ENCODE measurements at regions not wholly inside any gene's neighbourhood (a gene's known extent, or its start where the extent isn't known, plus 50 kb on each side); places are given as distances from the start of the nearest gene placed in this dataset.

DNA sequence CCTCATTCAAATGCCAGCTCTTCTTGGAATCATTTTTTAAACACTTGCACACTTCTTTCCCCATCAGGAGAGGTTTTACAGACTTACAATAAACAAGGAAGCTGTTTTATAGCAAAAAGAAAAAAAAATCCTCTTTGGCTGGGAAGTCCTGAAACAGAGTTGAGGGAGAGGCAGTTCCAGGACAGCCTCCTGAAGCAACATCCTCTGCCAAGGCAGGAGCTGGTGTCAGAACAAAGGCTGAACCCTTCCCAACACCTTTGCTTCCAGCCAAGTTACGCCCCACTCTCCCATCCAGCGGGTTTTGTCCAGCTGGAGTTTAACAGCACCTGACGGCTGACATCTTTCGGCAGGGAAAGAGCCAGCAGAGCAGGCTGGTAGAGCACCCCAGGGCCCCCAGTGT is 287.8 kb downstream of the RRAGC start:
- Histone ChIP-seq H3K27ac (ENCODE audit: low read depth, low read length) (no peak overlapping the region), H3K79me2 (ENCODE audit: insufficient read depth, low read length) (no peaks in the 10 kb centered on the region), H2AFZ (ENCODE audit: low read depth, low read length, poor library complexity, severe bottlenecking) (no peak overlapping the region), H3K9me2 (ENCODE audit: insufficient read depth) (no peaks in the 10 kb centered on the region), H3K4me3 (replicated peaks in 1 of 2; ENCODE audit: low read depth in 1 of 2, low read length in 2 of 2) (no peak overlapping the region), H3K4me1 (ENCODE audit: control insufficient read depth in 1 of 2, insufficient read depth in 2 of 2, low read length in 2 of 2) (peaks cover 0 to 6% of the 10 kb centered on the region in 2 experiments; a peak in 1 of 4 replicates), H3K4me2 (ENCODE audit: low read length) (no peak overlapping the region), H3K27me3 (ENCODE audit: insufficient read depth, low read length) (no peaks in the 10 kb centered on the region), H3K9ac (ENCODE audit: low read length) (no peak overlapping the region), H3K9me3 (ENCODE audit: control insufficient read depth in 1 of 2, insufficient read depth in 1 of 2, low read depth in 1 of 2, low read length in 2 of 2) (no peaks in the 10 kb centered on the region), H4K20me1 (ENCODE audit: insufficient read depth) (no peaks in the 10 kb centered on the region), H3K36me3 (ENCODE audit: control insufficient read depth in 1 of 2, insufficient read depth in 2 of 2, low read length in 2 of 2) (no peaks in the 10 kb centered on the region)
- RAD21 ChIA-PET (ENCODE audit: low non-redundant PET in 1 of 2, low total read pairs in 2 of 2, uncharacterized antibody in 2 of 2, unreplicated experiment in 2 of 2), result no interaction called here
- intact Hi-C loops (cut with micrococcal nuclease), result no loop called here
- BruUV-seq (replicated peaks), result no TSS peak
- POLR2A ChIA-PET, result no interaction called here
- TF ChIP-seq EZH2phosphoT487 (IDR thresholded peaks at IDR 0.05; ENCODE audit: borderline replicate concordance), result no peak
- TF ChIP-seq EZH2 (IDR thresholded peaks at IDR 0.05), result no peak
- no peak for TF ChIP-seq SRF (IDR thresholded peaks at IDR 0.05; ENCODE audit: low read depth)
- no peak for TF ChIP-seq JUND (IDR thresholded peaks at IDR 0.05)
- no peak for TF ChIP-seq YY1 (IDR thresholded peaks at IDR 0.05; ENCODE audit: extremely low read depth, insufficient replicate concordance, low read depth, low read length)
- TF ChIP-seq ZNF274 (IDR thresholded peaks at IDR 0.05; ENCODE audit: low read depth, low read length), result no peak
- TF ChIP-seq TCF7L2 (IDR thresholded peaks at IDR 0.05; ENCODE audit: borderline replicate concordance, extremely low read depth, insufficient read depth, insufficient read length), result no peak
- TF ChIP-seq, protein P1, sequence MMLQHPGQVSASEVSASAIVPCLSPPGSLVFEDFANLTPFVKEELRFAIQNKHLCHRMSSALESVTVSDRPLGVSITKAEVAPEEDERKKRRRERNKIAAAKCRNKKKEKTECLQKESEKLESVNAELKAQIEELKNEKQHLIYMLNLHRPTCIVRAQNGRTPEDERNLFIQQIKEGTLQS (IDR thresholded peaks at IDR 0.05), result no peak
- TF ChIP-seq POLR2A (IDR thresholded peaks at IDR 0.05; ENCODE audit: borderline replicate concordance, extremely low read depth, insufficient read depth, insufficient read length), result no peak
- no peak for TF ChIP-seq FOSL1 (IDR thresholded peaks at IDR 0.05; ENCODE audit: low read depth)
- no peak for TF ChIP-seq SIN3A (IDR thresholded peaks at IDR 0.05; ENCODE audit: low read depth)
- TF ChIP-seq, protein P2, sequence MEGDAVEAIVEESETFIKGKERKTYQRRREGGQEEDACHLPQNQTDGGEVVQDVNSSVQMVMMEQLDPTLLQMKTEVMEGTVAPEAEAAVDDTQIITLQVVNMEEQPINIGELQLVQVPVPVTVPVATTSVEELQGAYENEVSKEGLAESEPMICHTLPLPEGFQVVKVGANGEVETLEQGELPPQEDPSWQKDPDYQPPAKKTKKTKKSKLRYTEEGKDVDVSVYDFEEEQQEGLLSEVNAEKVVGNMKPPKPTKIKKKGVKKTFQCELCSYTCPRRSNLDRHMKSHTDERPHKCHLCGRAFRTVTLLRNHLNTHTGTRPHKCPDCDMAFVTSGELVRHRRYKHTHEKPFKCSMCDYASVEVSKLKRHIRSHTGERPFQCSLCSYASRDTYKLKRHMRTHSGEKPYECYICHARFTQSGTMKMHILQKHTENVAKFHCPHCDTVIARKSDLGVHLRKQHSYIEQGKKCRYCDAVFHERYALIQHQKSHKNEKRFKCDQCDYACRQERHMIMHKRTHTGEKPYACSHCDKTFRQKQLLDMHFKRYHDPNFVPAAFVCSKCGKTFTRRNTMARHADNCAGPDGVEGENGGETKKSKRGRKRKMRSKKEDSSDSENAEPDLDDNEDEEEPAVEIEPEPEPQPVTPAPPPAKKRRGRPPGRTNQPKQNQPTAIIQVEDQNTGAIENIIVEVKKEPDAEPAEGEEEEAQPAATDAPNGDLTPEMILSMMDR (IDR thresholded peaks at IDR 0.05 in 2 of 3, conservative IDR thresholded peaks at IDR 0.05 in 1 of 3; ENCODE audit: borderline replicate concordance in 1 of 3, insufficient read depth in 1 of 3, low read depth in 2 of 3, low read length in 2 of 3), result no peak
- no peak for TF ChIP-seq ELF1 (IDR thresholded peaks at IDR 0.05; ENCODE audit: borderline replicate concordance, low read depth)
- no peak for TF ChIP-seq POLR2AphosphoS5 (IDR thresholded peaks at IDR 0.05; ENCODE audit: low read depth, low read length)
- TF ChIP-seq SP1 (IDR thresholded peaks at IDR 0.05; ENCODE audit: low read depth), result no peak
- TF ChIP-seq CBX3 (IDR thresholded peaks at IDR 0.05; ENCODE audit: low read depth), result no peak
- TF ChIP-seq RAD21 (IDR thresholded peaks at IDR 0.05; ENCODE audit: low read depth), result no peak
- TF ChIP-seq CEBPB (IDR thresholded peaks at IDR 0.05; ENCODE audit: low read depth), result no peak
- TF ChIP-seq, protein P3, sequence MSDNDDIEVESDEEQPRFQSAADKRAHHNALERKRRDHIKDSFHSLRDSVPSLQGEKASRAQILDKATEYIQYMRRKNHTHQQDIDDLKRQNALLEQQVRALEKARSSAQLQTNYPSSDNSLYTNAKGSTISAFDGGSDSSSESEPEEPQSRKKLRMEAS (IDR thresholded peaks at IDR 0.05), result no peak
- ATAC-seq (no peak), DNase-seq (ENCODE audit: low read depth, low spot score) (no peak)
- CTCF ChIA-PET, result no interaction called here
